Mammary epithelial cell (primary cell): ENCODE measurements at regions not wholly inside any gene's neighbourhood (a gene's known extent, or its start where the extent isn't known, plus 50 kb on each side); places are given as distances from the start of the nearest gene placed in this dataset.

ENCODE experiments used
- EZH2 ChIP-seq: IDR thresholded peaks from 2 replicates; pipeline ENCODE4 v1.6.1; 2012; ENCODE audit warnings: low read length, inconsistent platforms, borderline replicate concordance
- TF ChIP-seq, protein P1 (sequence below), 2 donors: IDR thresholded peaks in 1 of 2; conservative IDR thresholded peaks in 1 of 2; 2 replicates each; pipeline ENCODE4 v1.5.1; 2011 to 2012; ENCODE audit warnings: inconsistent platforms in 2 of 2, low read length in 2 of 2, mild to moderate bottlenecking in 2 of 2, control low read depth in 1 of 2, low read depth in 1 of 2; ENCODE audit not compliant: insufficient read depth in 1 of 2; ENCODE audit errors: extremely low read depth in 1 of 2

DNA sequence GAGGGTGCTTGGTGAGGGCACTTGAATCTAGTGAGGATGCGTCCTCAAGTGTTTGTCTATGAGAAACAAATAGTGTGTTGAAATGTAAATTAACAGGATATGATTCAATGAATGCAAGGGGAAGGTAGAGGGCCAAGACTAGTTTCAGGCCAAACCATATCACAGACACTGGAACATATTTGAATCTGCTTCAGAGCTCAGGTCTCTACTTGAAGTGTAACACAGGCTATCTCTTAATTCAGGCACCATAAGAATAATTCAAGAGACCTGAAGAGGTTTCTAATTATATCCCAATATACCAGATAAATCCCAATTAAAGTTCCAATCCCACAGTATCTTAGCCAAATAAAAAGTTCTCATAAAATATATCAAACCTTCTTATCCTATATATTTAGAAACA lies 146.5 kb upstream of the INTU start:
- TF ChIP-seq, protein P1, sequence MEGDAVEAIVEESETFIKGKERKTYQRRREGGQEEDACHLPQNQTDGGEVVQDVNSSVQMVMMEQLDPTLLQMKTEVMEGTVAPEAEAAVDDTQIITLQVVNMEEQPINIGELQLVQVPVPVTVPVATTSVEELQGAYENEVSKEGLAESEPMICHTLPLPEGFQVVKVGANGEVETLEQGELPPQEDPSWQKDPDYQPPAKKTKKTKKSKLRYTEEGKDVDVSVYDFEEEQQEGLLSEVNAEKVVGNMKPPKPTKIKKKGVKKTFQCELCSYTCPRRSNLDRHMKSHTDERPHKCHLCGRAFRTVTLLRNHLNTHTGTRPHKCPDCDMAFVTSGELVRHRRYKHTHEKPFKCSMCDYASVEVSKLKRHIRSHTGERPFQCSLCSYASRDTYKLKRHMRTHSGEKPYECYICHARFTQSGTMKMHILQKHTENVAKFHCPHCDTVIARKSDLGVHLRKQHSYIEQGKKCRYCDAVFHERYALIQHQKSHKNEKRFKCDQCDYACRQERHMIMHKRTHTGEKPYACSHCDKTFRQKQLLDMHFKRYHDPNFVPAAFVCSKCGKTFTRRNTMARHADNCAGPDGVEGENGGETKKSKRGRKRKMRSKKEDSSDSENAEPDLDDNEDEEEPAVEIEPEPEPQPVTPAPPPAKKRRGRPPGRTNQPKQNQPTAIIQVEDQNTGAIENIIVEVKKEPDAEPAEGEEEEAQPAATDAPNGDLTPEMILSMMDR (conservative IDR thresholded peaks at IDR 0.05 in 1 of 2, IDR thresholded peaks at IDR 0.05 in 1 of 2; ENCODE audit: extremely low read depth in 1 of 2, insufficient read depth in 1 of 2, low read depth in 1 of 2, low read length in 2 of 2): no peak
- no peak for TF ChIP-seq EZH2
